GM21515 (cell line): ENCODE measurements at regions not wholly inside any gene's neighbourhood (a gene's known extent, or its start where the extent isn't known, plus 50 kb on each side); places are given as distances from the start of the nearest gene placed in this dataset.
"Not testable (repeated sequence)": the region's sequence is repeated elsewhere in the genome, so short reads cannot be mapped to it uniquely, and the experiment has no call there.

Experiments
- ATAC-seq: cut with Tn5 transposase; IDR thresholded peaks from one replicate; pipeline ENCODE4 v1.9.1; 2021; ENCODE audit not compliant: unreplicated experiment

DNA sequence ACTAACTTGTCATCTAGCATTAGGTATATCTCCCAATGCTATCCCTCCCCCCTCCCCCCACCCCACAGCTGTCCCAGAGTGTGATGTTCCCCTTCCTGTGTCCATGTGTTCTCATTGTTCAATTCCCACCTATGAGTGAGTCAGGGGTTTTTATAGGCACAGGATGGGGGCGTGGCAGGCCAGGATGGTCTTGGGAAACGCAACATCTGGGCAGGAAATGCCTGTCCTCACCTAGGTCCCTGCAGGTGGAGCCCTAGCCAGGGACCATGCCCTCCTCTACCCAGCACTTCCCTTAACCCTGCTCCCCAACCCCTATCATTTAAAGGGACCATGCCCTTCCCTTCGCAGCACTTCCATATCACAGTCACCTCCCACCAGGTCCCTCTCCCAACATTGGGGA lies 1430.6 kb downstream of the CDH8 start:
- ATAC-seq, result not testable (repeated sequence)

DNA sequence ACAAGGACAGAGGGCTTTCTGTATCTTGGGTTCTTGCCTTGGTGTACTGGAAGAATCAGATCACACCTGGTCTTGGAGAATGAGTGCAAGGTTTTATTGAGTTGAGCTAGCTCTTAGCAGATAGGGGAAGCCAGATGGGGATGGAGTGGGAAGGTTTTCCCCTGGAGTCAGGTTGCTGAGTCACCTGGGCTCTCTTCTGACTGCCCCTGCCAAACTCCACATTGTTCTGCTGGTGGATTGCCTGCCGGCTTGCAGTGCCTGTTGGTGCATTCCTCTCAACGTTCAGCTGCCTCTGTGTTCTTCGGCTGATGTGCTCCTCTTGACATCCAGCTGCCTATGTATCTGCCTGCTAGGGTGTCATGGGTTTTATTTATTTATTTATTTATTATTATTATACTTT lies 1431.1 kb downstream of the CDH8 start:
- ATAC-seq, result no peak

DNA sequence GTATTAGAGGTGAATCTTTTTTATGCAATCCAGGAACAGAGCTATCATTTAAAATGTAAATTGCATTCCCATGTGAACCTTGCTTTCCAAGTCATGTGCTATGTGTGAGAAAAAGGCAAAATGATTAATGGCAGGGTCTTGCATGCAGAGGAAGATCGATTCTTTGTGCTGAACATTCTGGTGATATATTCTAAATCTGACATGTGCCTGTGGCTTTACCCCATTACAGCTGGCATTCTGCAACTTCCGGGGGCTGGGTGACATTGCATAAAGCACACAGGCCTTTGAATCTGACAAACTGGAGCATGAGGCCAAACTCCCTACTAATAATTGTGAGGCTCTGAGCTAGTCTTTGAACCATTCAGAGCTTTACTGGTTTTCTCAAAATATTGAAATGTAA lies 1449.7 kb downstream of the CDH8 start:
- no peak for ATAC-seq

DNA sequence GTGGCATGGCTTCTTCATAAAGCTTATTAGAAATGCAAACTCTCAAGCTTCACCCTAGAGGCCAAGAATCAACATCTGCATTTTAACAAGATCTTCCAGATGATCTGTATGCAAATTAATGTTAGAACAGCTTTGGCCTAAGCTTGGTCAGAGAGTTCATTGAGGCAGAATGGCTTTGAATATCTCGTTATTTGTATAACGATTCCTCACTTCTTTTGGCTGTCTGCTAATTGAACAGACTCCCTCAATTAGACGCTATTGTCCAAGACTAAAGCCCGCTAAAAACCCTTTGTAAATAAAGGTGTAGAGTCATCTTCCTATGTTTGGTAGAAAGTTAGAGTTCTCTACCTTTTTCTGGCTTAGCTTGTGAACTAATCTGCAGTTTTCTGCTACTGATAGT lies 1453.7 kb downstream of the CDH8 start:
- no peak for ATAC-seq

DNA sequence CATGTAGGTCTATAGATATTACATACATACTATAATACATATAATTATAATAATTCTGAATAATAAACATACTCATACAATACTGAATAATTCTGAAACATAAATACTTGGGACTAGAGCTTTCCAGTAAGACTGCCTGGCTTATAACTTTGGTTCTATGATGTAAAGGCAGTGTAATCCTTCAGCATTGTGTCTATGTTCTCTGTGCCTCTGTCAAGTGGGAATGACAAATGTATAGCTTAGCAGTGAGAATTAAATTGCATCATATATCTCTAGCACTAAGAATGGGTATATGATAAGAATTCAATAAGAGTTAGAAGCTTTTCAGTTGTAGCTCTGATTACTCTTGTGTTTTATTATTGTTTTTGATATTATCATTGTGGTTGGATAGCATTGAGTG lies 1469.3 kb downstream of the CDH8 start:
- ATAC-seq, result no peak

DNA sequence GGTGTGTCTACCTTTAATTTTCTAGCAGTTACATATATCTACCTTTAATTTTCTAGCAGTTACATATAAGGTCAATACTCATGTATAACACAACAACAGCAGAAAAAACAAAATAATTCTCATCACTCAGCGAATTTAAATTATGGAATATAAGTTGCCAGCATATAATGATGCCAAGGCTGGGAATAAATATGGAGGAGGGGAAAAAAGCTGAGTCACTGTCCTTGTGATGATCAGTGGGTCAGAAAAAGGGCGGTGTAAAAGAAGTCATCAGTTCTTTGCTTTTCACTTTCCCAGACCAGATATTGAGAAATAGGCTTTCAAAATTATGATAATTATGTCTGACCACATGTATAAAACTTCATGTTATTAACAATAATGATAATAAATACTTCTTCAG lies 1471.7 kb downstream of the CDH8 start:
- no peak for ATAC-seq

DNA sequence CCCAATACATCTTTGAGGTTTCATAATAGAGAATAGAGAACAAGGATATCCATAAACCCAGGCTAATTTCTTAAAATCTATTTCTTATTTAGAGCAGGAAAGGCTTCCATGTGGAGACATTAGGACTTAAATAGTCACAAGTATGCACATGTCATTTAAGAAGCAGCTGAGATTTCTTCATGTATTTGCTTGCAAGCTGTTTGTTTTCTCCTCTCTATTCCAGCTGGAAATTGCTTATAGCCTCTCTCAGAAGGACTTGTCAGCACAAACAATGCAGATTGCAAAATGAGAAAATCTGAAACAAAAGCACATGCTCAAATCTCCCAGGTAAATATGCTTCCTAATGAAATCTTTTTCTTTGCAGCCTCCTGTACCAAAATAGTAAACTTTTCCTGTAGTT lies 1473.1 kb downstream of the CDH8 start:
- no peak for ATAC-seq

DNA sequence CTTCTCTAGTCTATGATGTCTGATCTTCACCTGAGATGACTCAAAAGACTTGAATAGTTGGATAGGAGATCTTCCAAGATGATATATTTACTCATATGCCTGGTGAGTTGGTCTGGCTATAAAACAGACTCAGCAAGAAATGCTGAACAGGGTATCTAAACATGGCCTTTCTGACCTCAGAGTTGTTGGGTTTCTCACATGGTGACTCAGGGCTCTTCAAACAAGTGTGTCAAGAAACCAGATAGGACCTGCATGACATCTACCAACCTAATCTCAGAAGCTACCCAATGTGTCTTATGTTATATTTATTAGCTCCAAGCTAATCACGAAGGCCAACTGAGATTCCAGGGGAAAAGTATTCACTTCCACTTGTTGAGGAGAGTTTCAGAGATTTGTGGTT lies 1477.3 kb downstream of the CDH8 start:
- no peak for ATAC-seq

DNA sequence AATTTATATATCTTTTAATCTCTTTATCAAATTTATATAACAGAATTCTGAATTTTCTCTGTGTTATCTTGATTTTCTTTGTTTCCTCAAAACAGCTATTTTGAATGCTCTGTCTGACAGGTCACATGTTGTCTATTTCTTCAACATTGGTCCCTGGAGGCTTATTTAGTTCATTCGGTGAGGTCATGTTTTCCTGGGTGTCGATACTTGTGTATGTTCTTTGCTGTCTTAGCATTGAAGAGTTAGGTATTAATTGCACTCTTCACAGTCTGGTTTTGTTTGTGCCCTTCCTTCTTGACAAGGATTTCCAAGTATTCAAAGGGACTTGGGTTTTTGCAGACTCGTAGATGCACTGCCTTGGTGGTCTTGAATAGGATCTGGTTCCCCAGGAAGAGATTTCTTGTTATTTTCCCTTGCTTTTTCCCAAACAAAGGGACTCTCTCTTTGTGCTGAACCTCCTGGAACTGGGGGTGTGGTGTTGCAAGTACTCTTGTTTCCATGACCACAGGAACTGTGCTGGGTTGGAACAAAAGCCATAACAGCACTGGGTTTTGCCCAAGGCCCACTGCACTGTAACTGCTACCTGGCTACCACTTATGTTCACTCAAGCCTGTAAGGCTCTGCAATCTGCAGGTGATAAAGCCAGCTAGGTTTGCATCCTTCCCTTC lies 1483.0 kb downstream of the CDH8 start:
- no peak for ATAC-seq

DNA sequence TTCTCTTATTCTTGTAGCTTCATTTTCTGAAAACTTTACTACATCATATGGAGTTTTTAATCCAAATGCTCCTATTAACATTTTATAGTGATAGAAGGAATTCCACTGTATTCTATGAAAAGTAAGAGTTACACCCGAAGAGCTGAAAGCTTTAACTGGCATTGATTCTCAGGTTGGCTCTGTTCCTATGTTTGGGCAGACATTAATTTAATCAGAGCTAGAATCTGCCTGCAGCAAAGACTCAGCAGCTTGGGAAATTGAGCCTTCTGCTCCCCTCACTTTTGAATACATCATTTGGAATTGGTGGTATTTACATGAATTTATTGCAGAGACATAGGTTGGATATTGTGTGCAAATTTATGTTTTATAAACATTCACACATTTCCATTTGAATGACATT lies 1494.7 kb downstream of the CDH8 start:
- no peak for ATAC-seq

DNA sequence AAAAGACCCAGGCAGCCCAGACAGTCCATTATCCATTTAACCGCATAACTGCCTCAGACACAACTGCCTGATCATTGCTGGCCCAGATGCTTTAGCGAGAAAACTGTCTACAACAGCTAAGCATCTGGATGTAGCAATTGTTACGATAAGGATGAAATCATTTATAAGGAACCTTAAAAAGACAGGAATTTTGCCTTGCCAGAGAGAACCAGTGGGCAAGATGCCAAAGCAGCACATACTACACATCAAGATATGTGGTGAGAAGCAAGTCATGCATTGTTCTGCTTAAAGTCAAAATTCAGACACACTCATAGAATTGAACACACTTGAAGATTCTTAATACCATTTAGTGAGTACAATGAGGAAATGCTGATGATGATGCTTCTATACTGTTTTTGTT lies 1525.3 kb downstream of the CDH8 start:
- no peak for ATAC-seq

DNA sequence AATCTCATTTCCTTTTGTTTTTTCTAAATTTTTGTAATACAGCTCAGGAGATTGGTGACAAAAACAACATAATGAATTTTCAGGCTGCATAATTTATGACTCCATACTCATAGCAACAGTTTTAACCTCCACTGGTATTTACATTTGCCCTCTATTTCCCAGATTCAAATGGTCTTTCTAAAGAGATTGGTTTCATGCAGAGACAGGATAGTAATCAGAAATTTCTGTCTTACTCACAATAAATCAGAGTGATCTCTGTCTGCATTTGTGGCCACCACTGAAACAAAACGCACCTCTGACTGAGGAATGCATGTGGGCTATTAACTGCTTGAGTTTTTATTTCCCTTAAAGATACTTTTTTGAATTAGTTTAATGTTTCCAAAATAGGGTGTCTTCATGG lies 1526.0 kb downstream of the CDH8 start:
- ATAC-seq, result no peak

DNA sequence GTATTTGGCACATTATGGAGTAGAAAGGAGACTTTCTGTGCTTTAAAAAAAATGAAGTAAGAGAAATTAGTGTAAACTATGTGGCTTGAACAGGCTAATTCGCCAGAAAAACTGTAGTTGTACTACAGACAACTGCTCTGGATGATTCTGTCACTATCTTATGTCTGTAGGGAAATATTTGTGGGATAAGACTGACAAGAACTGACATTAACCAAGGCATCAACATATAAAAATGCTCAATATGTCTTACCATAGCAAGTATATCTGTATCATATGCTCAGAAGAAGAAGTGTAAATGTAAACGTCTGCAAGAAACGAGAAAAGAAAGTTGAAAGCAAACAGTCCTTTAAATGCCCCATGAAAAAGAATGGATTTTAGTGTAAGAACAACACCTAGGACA lies 1545.0 kb downstream of the CDH8 start:
- no peak for ATAC-seq

DNA sequence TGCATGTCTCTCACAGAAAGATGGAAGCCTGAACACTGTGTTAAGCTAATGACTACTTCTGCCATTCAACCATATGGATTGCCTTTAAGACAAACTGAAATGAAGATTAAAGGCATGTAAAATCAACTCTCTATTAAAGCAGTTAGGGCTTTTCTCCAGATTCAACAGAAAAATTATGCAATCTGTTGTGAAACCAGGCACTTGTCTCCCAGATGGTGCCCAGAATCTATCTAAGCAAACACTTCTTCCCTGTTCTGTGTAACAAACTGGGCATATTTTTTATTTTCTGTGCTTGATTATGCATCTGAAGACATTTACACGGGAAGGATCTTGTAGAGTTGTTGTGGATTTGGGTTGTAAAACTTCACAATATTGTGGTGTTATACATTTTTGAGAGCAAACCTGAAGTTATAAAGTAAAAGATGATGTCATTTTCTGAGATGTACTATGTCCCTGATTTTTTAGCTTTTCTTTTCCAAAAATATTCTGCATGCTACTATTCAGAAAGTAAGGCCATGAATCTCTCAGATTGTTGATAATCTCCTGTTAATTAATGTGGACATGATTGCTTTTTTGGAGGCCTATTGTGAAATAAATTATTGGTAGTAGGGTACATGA lies 1550.3 kb downstream of the CDH8 start:
- no peak for ATAC-seq

DNA sequence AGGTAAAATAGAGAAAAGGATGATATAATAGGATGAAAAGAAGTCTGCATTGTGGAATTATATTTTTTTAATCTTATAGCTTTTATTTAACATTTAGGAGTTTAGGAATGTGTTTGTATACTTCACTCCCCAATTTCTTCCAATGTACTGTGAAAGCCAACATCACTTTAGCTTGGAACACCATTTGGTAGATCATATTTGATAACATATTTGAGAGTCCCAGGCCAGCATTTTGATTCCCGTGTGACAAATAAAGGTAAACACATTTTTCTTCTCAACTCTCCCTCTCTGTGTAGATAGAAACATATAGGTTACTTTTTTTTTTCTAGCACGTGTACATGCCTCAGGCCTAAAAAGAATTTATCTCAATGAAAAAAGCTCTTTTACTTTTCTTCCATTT lies 1551.3 kb downstream of the CDH8 start:
- ATAC-seq, result no peak

DNA sequence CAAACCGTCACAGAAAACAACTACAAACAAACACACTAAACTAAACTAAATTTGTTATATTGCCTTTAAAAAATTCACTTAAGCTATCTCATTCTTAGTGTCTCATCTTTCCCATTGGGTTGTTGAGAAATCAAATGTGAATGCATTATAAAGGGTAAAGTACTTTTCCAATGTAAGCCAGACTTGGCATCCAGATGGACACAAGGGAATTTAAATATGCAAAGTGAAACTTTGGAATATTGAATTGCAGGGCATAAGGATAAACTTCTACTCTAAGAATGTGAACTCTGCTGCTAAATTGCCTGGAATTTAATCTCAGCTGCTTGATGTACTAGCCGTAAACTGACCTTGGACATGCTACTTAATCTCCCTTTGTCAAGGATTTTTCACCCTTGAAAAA lies 1554.6 kb downstream of the CDH8 start:
- ATAC-seq, result no peak

DNA sequence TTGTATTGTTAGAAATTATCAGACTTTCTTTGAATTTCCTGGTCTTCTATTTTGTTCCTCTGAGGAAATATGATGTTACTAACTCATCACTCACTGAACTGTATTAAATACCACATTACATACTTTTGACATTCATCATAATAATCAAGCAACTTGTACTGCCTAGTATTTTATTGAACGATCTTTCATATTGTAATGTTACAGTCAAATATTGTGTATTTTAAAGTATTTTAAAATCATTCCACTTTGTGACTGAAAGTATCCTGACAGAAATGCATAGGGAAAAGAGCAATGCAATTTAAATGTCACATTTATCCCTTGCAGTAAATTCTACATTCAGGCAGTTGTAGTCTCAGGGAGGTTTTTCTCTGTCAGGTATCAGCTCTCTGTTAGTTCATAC lies 1557.4 kb downstream of the CDH8 start:
- no peak for ATAC-seq

DNA sequence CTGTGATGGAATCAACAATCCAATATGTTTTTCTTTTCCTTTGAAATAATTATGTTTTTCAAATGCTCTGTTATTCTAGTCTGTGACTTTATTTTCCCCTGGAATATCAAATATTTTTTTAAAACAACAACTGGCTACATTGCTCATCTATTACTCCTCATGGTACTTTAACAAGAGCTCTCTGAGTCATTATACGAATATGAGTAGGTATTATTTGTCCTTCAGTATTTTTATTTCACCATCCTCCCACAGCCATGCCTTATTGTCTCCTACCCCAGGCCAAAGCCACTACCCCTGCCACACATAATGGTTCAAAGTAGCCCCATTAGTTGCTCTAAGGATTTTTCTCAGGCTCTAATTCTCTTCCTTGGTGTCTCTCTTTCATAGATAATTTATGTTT lies 1572.3 kb downstream of the CDH8 start:
- ATAC-seq, result no peak

DNA sequence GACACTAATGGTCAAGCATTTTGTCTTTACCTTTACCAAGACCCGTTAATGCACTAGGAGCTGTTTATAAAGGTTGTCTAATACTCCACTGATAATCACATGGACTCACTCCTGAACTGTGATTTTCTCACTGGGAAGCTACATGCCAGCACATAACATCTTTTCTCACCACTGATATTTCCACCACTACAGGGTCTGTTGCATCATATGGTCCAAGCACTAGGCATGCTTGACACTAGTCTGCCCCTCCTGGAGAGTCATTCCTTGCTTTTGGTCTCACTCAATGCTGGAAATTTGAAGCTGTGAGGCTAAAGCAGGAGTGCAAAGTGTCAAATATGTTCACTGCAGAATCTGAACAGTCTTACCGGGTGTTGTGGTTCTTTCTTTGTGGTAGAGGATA lies 1576.8 kb downstream of the CDH8 start:
- ATAC-seq, result no peak

DNA sequence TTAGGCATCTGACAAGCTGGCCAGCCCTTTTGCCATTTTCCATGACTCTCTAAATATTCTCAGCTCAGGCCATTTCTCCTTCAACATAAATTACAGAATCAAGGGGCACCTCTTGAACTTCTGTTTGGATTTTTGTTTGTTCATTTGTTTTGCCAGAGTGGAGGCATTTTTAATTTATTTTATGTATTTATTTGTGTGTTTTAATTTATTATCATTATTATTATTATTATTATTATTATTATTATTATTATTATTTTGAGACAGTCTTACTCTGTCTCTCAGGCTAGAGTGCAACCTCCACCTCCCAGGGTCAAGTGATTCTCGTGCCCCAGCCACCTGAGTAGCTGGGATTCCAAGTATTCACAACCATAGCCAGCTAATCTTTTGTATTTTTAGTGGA lies 1578.0 kb downstream of the CDH8 start:
- ATAC-seq, result no peak

DNA sequence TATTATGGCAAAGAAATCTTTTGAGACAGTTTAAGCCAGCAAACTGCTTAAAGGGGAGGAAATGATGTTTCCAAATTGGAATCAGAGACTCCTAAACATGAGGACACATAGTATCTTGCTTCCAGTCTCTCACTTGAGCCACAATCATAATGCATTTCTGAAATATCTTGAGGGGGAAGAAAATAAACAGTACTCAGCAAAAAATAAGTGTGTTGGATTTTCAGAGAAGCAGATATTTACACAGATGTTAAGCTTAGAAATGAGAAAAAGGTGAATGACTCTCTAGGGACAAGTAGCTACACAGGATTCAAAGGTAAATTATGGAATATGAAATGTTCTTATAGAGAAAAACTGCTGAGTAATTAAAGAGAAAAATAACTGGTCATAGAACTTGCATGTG lies 1583.6 kb downstream of the CDH8 start:
- ATAC-seq, result no peak

DNA sequence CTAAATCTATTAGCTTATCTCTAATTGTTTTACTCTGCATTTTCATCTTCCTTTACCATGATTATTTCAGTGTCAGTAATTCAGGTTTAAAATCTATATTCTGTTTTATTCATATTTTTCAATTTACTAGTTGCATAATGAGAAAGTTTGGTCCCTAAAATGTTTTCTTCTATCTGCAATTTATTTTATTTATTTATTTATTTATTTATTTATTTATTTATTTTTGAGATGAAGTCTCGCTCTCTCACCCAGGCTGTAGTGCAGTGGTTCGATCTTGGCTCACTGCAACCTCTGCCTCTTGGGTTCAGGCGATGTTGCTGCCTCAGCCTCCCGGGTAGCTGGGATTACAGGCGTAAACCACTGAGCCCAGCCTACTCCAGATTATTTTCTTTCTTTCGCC lies 1597.3 kb downstream of the CDH8 start:
- no peak for ATAC-seq

DNA sequence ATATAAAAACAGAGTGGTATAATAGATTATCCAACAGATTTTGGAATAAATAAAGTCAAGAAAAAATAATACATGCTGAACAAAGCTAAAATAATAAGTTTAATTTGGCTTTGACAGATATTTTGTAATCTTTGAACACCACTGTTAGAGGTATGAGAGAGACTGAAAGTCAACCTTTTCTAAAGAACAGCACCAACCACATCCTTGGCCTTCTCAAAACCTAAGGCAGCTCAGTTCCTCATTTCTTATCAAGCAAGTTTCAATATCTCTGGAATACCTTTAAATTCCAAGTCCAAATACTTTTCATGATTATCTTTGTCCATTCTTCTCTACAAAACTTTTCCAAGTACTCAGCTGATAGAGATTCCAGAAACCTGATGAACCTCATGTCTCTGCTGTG lies 1603.8 kb downstream of the CDH8 start:
- no peak for ATAC-seq
